HG03469 (cell line): ENCODE measurements at regions not wholly inside any gene's neighbourhood (a gene's known extent, or its start where the extent isn't known, plus 50 kb on each side); places are given as distances from the start of the nearest gene placed in this dataset.

Source experiments
- ATAC-seq: cut with Tn5 transposase; IDR thresholded peaks from one replicate; pipeline ENCODE4 v1.9.1; 2021; ENCODE audit warnings: mild to moderate bottlenecking, moderate library complexity, moderate number of reproducible peaks; ENCODE audit not compliant: unreplicated experiment

GRCh38 chr2:217290467-217290866 is 430.6 kb upstream of the TNP1 start:
- no peak for ATAC-seq

- ATAC-seq, result no peak
Observed at GRCh38 chr2:217289907-217290280, 430.0 kb upstream of the TNP1 start.

- no peak for ATAC-seq
Observed at GRCh38 chr2:217289177-217289906, 429.5 kb upstream of the TNP1 start.

GRCh38 chr2:217288472-217289063 is 428.7 kb upstream of the TNP1 start:
- ATAC-seq, result no peak

- no peak for ATAC-seq
Observed at GRCh38 chr2:217286833-217287232, 427.0 kb upstream of the TNP1 start.

- ATAC-seq, result no peak
Observed at GRCh38 chr2:217285926-217286325, 426.1 kb upstream of the TNP1 start.

GRCh38 chr2:217283460-217283859 is 423.6 kb upstream of the TNP1 start:
- no peak for ATAC-seq

GRCh38 chr2:217282531-217282930 is 422.7 kb upstream of the TNP1 start:
- no peak for ATAC-seq

GRCh38 chr2:217279556-217279955 is 419.7 kb upstream of the TNP1 start:
- no peak for ATAC-seq

- ATAC-seq, result no peak
Observed at GRCh38 chr2:217279140-217279539, 419.3 kb upstream of the TNP1 start.

GRCh38 chr2:217277646-217278398 is 418.0 kb upstream of the TNP1 start:
- no peak for ATAC-seq

GRCh38 chr2:217276433-217276832 is 416.6 kb upstream of the TNP1 start:
- ATAC-seq, result no peak

GRCh38 chr2:217275091-217275490 is 415.2 kb upstream of the TNP1 start:
- ATAC-seq, result no peak

GRCh38 chr2:217274578-217274977 is 414.7 kb upstream of the TNP1 start:
- ATAC-seq, result no peak

GRCh38 chr2:217273851-217274250 is 414.0 kb upstream of the TNP1 start:
- no peak for ATAC-seq

- ATAC-seq, result no peak
Observed at GRCh38 chr2:217273162-217273561, 413.3 kb upstream of the TNP1 start.

GRCh38 chr2:217271813-217272212 is 411.9 kb upstream of the TNP1 start:
- no peak for ATAC-seq

GRCh38 chr2:217270485-217271121 is 410.7 kb upstream of the TNP1 start:
- ATAC-seq, result no peak

- ATAC-seq, result no peak
Observed at GRCh38 chr2:217269701-217270484, 410.0 kb upstream of the TNP1 start.

GRCh38 chr2:217268978-217269377 is 409.1 kb upstream of the TNP1 start:
- no peak for ATAC-seq

GRCh38 chr2:217267758-217268157 is 407.9 kb upstream of the TNP1 start:
- no peak for ATAC-seq
